ENCODE measurements at regions not wholly inside any gene's neighbourhood (a gene's known extent, or its start where the extent isn't known, plus 50 kb on each side); places are given as distances from the start of the nearest gene placed in this dataset. TPM values are rescaled to one million over a fixed set of nuclear protein-coding genes. Genes with fewer than 3 reads are reported as not detected.

GRCh38 chr15:75151214-75152128 lies 50.2 kb upstream of the C15orf39 start:
- H3K27ac ChIP-seq, result no peak overlapping the region

More at GRCh38 chr15:75151214-75152128, 50.2 kb upstream of the C15orf39 start:
- no peaks in the 10 kb centered on the region for H3K36me3 ChIP-seq
- no peak for TF ChIP-seq POLR2A (IDR thresholded peaks at IDR 0.05)
- no peak for TF ChIP-seq CTCF (IDR thresholded peaks at IDR 0.05)
- TF ChIP-seq POLR2AphosphoS5 (IDR thresholded peaks at IDR 0.05; ENCODE audit: insufficient read depth in 1 of 2, low read depth in 1 of 2), result no peak
- H3K27me3 ChIP-seq, result no peaks in the 10 kb centered on the region
- H3K4me3 ChIP-seq, result no peak overlapping the region
- intact Hi-C loops (cut with DNase I), result no loop called here
- no peaks in the 10 kb centered on the region for H3K4me1 ChIP-seq
- DNase-seq (ENCODE audit: extremely low spot score in 2 of 2), result no peak
- no peaks in the 10 kb centered on the region for H3K9me3 ChIP-seq

Small RNA genes in the stretch of these regions (small RNA-seq; reads per million reads assigned to genes)
- gene RF00017, result not detected
- gene RF00601, result not detected

All from vagina (tissue), 2 donors.